Activated naive CD4-positive, alpha-beta T cell treated with anti-CD3 and anti-CD28 coated beads, Interleukin-2, amount 10 ng/mL, durations not matched to agents 7 days and 5 days (primary cell): ENCODE measurements at regions not wholly inside any gene's neighbourhood (a gene's known extent, or its start where the extent isn't known, plus 50 kb on each side); places are given as distances from the start of the nearest gene placed in this dataset.
"Not testable (repeated sequence)": the region's sequence is repeated elsewhere in the genome, so short reads cannot be mapped to it uniquely, and the experiment has no call there.

Source experiments
- CTCF ChIA-PET: fragments of 350-600 bp; sonication (Branson Sonifier 250); formaldehyde crosslinking; loops from one replicate; lab custom pipeline; 2021; ENCODE audit warnings: antibody characterized with exemption; lab: Charles Lee
- DNase-seq: peaks from one replicate; pipeline ENCODE4 v3.0.0-alpha.2; 2020
- H3K27ac Mint-ChIP-seq: one replicate; pipeline ENCODE4 v1.8.0; 2021; ENCODE audit warnings: mild to moderate bottlenecking, moderate library complexity, mixed read lengths
- H3K27me3 Mint-ChIP-seq: one replicate; pipeline ENCODE4 v1.8.0; 2021; ENCODE audit warnings: mild to moderate bottlenecking, mixed read lengths
- H3K36me3 Mint-ChIP-seq: one replicate; pipeline ENCODE4 v1.8.0; 2021; ENCODE audit warnings: mixed read lengths
- H3K4me1 Mint-ChIP-seq: one replicate; pipeline ENCODE4 v1.8.0; 2021; ENCODE audit warnings: mixed read lengths
- H3K4me3 Mint-ChIP-seq: one replicate; pipeline ENCODE4 v1.8.0; 2021; ENCODE audit warnings: mild to moderate bottlenecking, moderate library complexity, mixed read lengths
- H3K9me3 Mint-ChIP-seq: one replicate; pipeline ENCODE4 v1.8.0; 2021; ENCODE audit warnings: mixed read lengths

- CTCF ChIA-PET, result no interaction called here
- DNase-seq, result no peak
- Mint-ChIP-seq H3K9me3 (no peaks in the 10 kb centered on the region), H3K27ac (no peak overlapping the region), H3K27me3 (no peaks in the 10 kb centered on the region), H3K36me3 (no peaks in the 10 kb centered on the region), H3K4me3 (no peak overlapping the region), H3K4me1 (no peaks in the 10 kb centered on the region)
Observed at GRCh38 chr21:28683982-28684752, 308.5 kb downstream of the LTN1 start.

DNA sequence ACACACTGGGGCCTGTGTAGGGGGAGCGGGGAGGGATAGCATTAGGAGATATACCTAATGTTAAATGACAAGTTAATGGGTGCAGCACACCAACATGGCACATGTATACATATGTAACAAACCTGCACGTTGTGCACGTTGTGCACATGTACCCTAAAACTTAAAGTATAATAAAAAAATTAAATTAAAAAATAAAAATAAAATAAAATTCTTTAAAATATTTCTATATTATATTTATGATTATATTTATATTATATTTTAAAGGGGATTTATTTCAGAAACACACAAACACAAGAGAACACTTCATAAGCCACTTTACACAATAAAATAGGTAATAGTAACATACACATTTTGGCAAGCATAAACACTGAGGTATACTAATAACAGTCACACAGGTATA is 309.8 kb downstream of the LTN1 start:
- H3K4me3 Mint-ChIP-seq, DNase-seq, H3K4me1 Mint-ChIP-seq, CTCF ChIA-PET, H3K27ac Mint-ChIP-seq, H3K9me3 Mint-ChIP-seq, H3K36me3 Mint-ChIP-seq, H3K27me3 Mint-ChIP-seq: not testable (repeated sequence)

DNA sequence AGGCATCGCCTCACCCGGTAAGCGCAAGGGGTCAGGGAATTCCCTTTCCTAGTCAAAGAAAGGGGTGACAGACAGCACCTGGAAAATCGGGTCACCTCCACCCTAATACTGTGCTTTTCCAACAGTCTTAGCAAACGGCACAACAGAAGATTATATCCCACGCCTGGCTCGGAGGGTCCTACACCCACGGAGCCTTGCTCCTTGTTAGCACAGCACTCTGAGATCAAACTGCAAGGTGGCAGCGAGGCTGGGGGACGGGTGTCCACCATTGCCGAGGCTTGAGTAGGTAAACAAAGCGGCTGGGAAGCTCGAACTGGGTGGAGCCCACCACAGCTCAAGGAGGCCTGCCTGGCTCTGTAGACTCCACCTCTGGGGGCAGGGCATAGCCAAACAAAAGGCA is 315.6 kb downstream of the LTN1 start:
- DNase-seq, H3K27me3 Mint-ChIP-seq, H3K27ac Mint-ChIP-seq, H3K36me3 Mint-ChIP-seq, CTCF ChIA-PET, H3K4me1 Mint-ChIP-seq, H3K4me3 Mint-ChIP-seq: not testable (repeated sequence)
- peaks cover 10% of the 10 kb centered on the region for H3K9me3 Mint-ChIP-seq

DNA sequence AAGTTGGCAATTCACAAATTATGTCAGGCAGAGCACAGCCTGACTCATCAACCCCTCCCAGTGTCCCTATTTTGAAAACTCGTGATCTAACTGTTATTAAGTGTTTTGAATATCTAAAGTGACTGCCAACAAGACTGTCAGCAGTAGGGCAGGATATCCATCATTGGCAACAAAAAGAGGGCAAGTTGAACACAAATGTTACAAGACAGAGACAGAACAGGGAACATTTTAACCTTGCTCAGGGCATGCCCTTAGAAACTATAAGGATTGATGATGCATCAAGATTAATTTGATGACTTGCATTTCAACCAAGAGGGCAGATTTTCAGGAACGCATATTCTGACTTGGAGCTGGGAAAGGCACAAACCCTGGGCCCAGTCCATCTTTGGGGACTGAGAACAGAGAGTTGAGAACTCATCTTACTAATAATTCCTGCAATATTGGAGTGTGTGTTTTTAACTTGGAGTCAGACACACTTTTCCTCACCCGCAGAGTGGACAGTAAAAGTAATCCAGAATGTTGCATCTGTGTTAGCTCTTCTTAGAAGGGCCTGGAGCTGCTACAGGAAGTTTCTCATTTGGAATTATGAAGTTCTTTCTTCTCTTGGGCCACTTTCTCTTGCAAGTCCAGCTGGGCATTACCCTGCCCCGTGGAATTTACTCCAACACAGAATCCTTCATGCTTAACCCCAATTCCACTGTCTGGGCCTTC is 317.2 kb downstream of the LTN1 start:
- CTCF ChIA-PET, result no interaction called here
- Mint-ChIP-seq H3K36me3 (peaks cover 3% of the 10 kb centered on the region), H3K27me3 (no peaks in the 10 kb centered on the region), H3K4me1 (no peaks in the 10 kb centered on the region), H3K27ac (no peak overlapping the region), H3K9me3 (peaks cover 11% of the 10 kb centered on the region), H3K4me3 (no peak overlapping the region)
- DNase-seq, result no peak

GRCh38 chr21:28674763-28675162 is 317.9 kb downstream of the LTN1 start:
- peaks cover 3% of the 10 kb centered on the region for H3K36me3 Mint-ChIP-seq
- H3K27ac Mint-ChIP-seq, result no peak overlapping the region
- no peaks in the 10 kb centered on the region for H3K27me3 Mint-ChIP-seq
- H3K4me1 Mint-ChIP-seq, result no peaks in the 10 kb centered on the region
- H3K4me3 Mint-ChIP-seq, result no peak overlapping the region
- CTCF ChIA-PET, result no interaction called here
- peaks cover 11% of the 10 kb centered on the region for H3K9me3 Mint-ChIP-seq
- DNase-seq, result no peak

GRCh38 chr21:28671549-28672195 is 321.0 kb downstream of the LTN1 start:
- Mint-ChIP-seq H3K9me3 (peaks cover 2% of the 10 kb centered on the region), H3K4me1 (no peaks in the 10 kb centered on the region), H3K36me3 (no peaks in the 10 kb centered on the region), H3K4me3 (no peak overlapping the region), H3K27me3 (no peaks in the 10 kb centered on the region), H3K27ac (no peak overlapping the region)
- CTCF ChIA-PET, result no interaction called here
- DNase-seq, result no peak

DNA sequence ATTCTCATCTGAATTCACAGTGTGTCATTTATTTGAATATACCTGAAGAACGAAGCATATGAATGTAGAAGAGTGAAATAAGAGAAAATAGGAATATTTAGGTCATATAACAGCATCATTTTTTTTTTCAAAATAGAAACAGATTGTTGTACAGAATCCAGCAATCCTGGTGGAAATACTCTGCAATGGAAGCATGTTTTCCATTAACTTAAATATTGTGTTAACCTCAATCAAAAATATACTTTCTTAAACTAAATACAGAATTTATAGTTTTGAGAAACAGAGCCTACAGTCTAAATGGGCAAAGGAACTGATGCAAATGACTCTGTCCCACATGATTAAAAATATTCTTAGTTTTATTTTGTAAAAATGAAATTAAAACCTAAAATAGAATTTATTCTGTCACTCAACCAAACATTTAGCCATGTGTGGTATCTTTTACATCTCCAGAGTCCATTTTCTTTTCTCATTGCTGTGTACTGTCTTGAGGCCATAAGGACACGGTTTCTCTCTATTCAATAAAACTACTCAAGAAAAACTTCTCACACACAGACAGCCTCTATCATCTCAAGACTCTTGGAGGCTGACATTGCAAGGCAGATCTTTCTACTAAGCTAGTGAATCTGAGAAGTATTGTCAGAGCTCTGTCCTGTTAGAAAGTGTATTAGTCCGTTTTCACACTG is 322.6 kb downstream of the LTN1 start:
- H3K27ac Mint-ChIP-seq, result no peak overlapping the region
- no peaks in the 10 kb centered on the region for H3K27me3 Mint-ChIP-seq
- no peaks in the 10 kb centered on the region for H3K36me3 Mint-ChIP-seq
- DNase-seq, result no peak
- H3K9me3 Mint-ChIP-seq, result peaks cover 1% of the 10 kb centered on the region
- no peaks in the 10 kb centered on the region for H3K4me1 Mint-ChIP-seq
- no peak overlapping the region for H3K4me3 Mint-ChIP-seq
- CTCF ChIA-PET, result no interaction called here

- Mint-ChIP-seq H3K4me1 (no peaks in the 10 kb centered on the region), H3K9me3 (peaks cover 1% of the 10 kb centered on the region), H3K4me3 (no peak overlapping the region), H3K27me3 (no peaks in the 10 kb centered on the region), H3K36me3 (no peaks in the 10 kb centered on the region), H3K27ac (no peak overlapping the region)
- DNase-seq, result no peak
- CTCF ChIA-PET, result no interaction called here
Observed at GRCh38 chr21:28669321-28669720, 323.4 kb downstream of the LTN1 start.

- no peaks in the 10 kb centered on the region for H3K27me3 Mint-ChIP-seq
- no peaks in the 10 kb centered on the region for H3K36me3 Mint-ChIP-seq
- CTCF ChIA-PET, result no interaction called here
- no peaks in the 10 kb centered on the region for H3K9me3 Mint-ChIP-seq
- no peak overlapping the region for H3K27ac Mint-ChIP-seq
- no peak for DNase-seq
- H3K4me1 Mint-ChIP-seq, result no peaks in the 10 kb centered on the region
- H3K4me3 Mint-ChIP-seq, result no peak overlapping the region
Observed at GRCh38 chr21:28663754-28664153, 328.9 kb downstream of the LTN1 start.

DNA sequence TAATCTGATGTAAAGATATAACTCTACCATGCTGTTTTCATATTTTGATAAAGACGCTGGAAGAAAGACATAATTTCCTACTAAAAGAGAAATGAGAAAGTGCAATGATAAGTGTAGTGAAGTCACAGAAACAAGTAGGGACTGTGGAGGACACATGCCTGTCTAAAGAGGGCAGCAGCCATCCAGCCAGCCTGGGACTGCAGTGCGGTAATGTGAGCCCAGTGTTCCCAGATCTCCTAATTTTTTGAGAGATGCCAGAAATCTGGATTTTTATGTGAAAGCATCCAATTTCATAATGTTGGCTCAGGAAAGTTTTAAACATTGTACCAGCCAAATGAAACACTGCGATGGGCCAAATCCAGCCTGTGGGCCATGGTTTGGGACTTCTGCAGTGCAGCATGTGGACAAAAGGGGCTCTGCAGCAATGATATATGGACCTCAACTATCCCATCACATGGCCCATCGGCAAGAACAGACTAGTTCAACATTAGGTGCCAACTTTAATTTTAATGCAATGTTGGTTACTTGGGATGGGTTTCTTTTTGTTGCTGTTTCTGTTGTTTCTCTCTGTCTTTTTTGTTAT is 329.5 kb downstream of the LTN1 start:
- no peak overlapping the region for H3K27ac Mint-ChIP-seq
- no peaks in the 10 kb centered on the region for H3K36me3 Mint-ChIP-seq
- H3K4me3 Mint-ChIP-seq, result no peak overlapping the region
- H3K9me3 Mint-ChIP-seq, result no peaks in the 10 kb centered on the region
- DNase-seq, result no peak
- H3K4me1 Mint-ChIP-seq, result no peaks in the 10 kb centered on the region
- CTCF ChIA-PET, result no interaction called here
- H3K27me3 Mint-ChIP-seq, result no peaks in the 10 kb centered on the region

GRCh38 chr21:28657566-28657965 is 335.1 kb downstream of the LTN1 start:
- no peak overlapping the region for H3K27ac Mint-ChIP-seq
- DNase-seq, result no peak
- no peaks in the 10 kb centered on the region for H3K36me3 Mint-ChIP-seq
- CTCF ChIA-PET, result no interaction called here
- no peaks in the 10 kb centered on the region for H3K4me1 Mint-ChIP-seq
- H3K27me3 Mint-ChIP-seq, result no peaks in the 10 kb centered on the region
- no peak overlapping the region for H3K4me3 Mint-ChIP-seq
- H3K9me3 Mint-ChIP-seq, result peaks cover 2% of the 10 kb centered on the region

- H3K4me1 Mint-ChIP-seq, result no peaks in the 10 kb centered on the region
- H3K9me3 Mint-ChIP-seq, result peaks cover 2% of the 10 kb centered on the region
- CTCF ChIA-PET, result no interaction called here
- no peak overlapping the region for H3K4me3 Mint-ChIP-seq
- H3K27me3 Mint-ChIP-seq, result peaks cover 4% of the 10 kb centered on the region
- no peak overlapping the region for H3K27ac Mint-ChIP-seq
- no peak for DNase-seq
- no peaks in the 10 kb centered on the region for H3K36me3 Mint-ChIP-seq
Observed at GRCh38 chr21:28655471-28655870, 337.2 kb downstream of the LTN1 start.

DNA sequence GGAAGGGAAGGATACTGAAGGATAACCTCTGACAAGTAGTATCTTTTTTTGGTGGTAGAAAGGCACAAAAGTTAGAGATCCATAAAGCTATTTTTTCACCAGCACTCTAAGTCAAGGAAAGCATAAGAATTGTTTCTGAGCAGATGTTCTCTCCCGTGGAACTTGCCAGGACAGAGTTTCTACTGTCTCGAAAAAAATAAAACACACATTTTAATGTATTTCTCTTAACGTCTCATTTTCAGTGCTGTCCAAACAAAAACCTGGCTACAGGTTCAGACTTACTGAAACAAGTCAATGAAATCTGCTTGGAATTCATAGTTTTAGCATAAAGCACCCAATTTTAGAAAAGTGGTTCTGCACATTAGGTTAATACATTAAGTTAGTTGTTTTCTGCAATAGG is 338.3 kb downstream of the LTN1 start:
- Mint-ChIP-seq H3K27ac (no peak overlapping the region), H3K4me1 (no peaks in the 10 kb centered on the region), H3K4me3 (no peak overlapping the region), H3K36me3 (no peaks in the 10 kb centered on the region), H3K9me3 (peaks cover 2% of the 10 kb centered on the region), H3K27me3 (peaks cover 4% of the 10 kb centered on the region)
- CTCF ChIA-PET, result no interaction called here
- DNase-seq, result no peak

GRCh38 chr21:28644762-28645161 is 347.9 kb downstream of the LTN1 start:
- CTCF ChIA-PET, result no interaction called here
- Mint-ChIP-seq H3K4me3 (no peak overlapping the region), H3K4me1 (no peaks in the 10 kb centered on the region), H3K27ac (no peak overlapping the region), H3K27me3 (no peaks in the 10 kb centered on the region), H3K9me3 (peaks cover 6% of the 10 kb centered on the region), H3K36me3 (no peaks in the 10 kb centered on the region)
- DNase-seq, result no peak
